Type B pancreatic cell (in vitro differentiated cells): ENCODE measurements at regions not wholly inside any gene's neighbourhood (a gene's known extent, or its start where the extent isn't known, plus 50 kb on each side); places are given as distances from the start of the nearest gene placed in this dataset.

Experiments
- DNase-seq: peaks from one replicate; pipeline ENCODE4 v3.0.0; 2021; ENCODE audit warnings: mixed read lengths; ENCODE audit not compliant: unreplicated experiment; ENCODE audit errors: extremely low spot score
- H3K27ac Mint-ChIP-seq: 2 replicates; pipeline ENCODE4 v1.8.0; 2021; ENCODE audit warnings: mild to moderate bottlenecking, mixed read lengths
- H3K27me3 Mint-ChIP-seq: 2 replicates; pipeline ENCODE4 v1.8.0; 2021; ENCODE audit warnings: mixed read lengths
- H3K36me3 Mint-ChIP-seq: 2 replicates; pipeline ENCODE4 v1.8.0; 2021; ENCODE audit warnings: mixed read lengths
- H3K4me1 Mint-ChIP-seq: one replicate; pipeline ENCODE4 v1.8.0; 2021; ENCODE audit warnings: mixed read lengths; ENCODE audit not compliant: unreplicated experiment
- H3K4me3 Mint-ChIP-seq: 2 replicates; pipeline ENCODE4 v1.8.0; 2021; ENCODE audit warnings: mild to moderate bottlenecking, mixed read lengths
- H3K9me3 Mint-ChIP-seq: 2 replicates; pipeline ENCODE4 v1.8.0; 2021; ENCODE audit warnings: mixed read lengths
- CTCF ChIP-seq: fragments of 200-600 bp; sonication (generic); conservative IDR thresholded peaks from 2 replicates; pipeline ENCODE4 v1.5.0; 2021; ENCODE audit warnings: antibody characterized with exemption, mild to moderate bottlenecking

DNA sequence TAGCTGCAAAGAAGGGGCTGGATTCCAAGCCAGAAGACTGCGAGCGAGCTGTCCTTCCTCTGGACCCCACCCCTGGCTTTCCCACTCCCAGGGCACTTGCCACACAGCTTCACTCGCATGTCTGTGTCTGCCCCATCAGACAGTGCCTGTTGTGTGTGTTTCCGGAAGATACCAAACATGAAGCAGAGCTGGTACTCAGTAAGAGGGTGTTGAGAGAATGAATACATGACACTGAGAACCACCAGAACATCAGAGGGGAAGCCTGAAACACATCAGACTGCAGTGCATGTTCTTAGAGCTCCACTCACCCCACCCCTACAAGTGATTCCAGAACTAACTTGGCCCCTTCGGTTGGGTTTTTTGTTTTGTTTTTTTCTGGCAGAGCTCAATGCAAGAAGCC is 181.5 kb downstream of the TTC32 start:
- Mint-ChIP-seq H3K9me3 (no peaks in the 10 kb centered on the region), H3K36me3 (no peaks in the 10 kb centered on the region), H3K4me3 (no peak overlapping the region), H3K4me1 (peaks cover 6% of the 10 kb centered on the region), H3K27ac (no peak overlapping the region), H3K27me3 (peaks cover 6% of the 10 kb centered on the region)
- TF ChIP-seq CTCF: no peak
- DNase-seq: no peak

GRCh38 chr2:19719540-19719939 is 182.2 kb downstream of the TTC32 start:
- Mint-ChIP-seq H3K36me3 (no peaks in the 10 kb centered on the region), H3K4me1 (peaks cover 6% of the 10 kb centered on the region), H3K27me3 (peaks cover 6% of the 10 kb centered on the region), H3K27ac (no peak overlapping the region), H3K9me3 (no peaks in the 10 kb centered on the region), H3K4me3 (no peak overlapping the region)
- TF ChIP-seq CTCF: no peak
- no peak for DNase-seq

- TF ChIP-seq CTCF: no peak
- H3K4me3 Mint-ChIP-seq: no peak overlapping the region
- no peak overlapping the region for H3K27ac Mint-ChIP-seq
- H3K27me3 Mint-ChIP-seq: peaks cover 10% of the 10 kb centered on the region
- H3K4me1 Mint-ChIP-seq: peaks cover 6% of the 10 kb centered on the region
- no peaks in the 10 kb centered on the region for H3K9me3 Mint-ChIP-seq
- DNase-seq: no peak
- H3K36me3 Mint-ChIP-seq: peaks cover 3% of the 10 kb centered on the region
Measured at GRCh38 chr2:19717446-19717845, 184.3 kb downstream of the TTC32 start.

- DNase-seq: no peak
- Mint-ChIP-seq H3K4me1 (peaks cover 14% of the 10 kb centered on the region), H3K27me3 (peaks cover 10% of the 10 kb centered on the region), H3K9me3 (peaks cover 8% of the 10 kb centered on the region), H3K27ac (no peak overlapping the region), H3K36me3 (peaks cover 7% of the 10 kb centered on the region), H3K4me3 (no peak overlapping the region)
- TF ChIP-seq CTCF: no peak
Measured at GRCh38 chr2:19714926-19715325, 186.9 kb downstream of the TTC32 start.

GRCh38 chr2:19712850-19713249 is 188.9 kb downstream of the TTC32 start:
- no peak overlapping the region for H3K4me3 Mint-ChIP-seq
- no peak for TF ChIP-seq CTCF
- peaks cover 8% of the 10 kb centered on the region for H3K9me3 Mint-ChIP-seq
- H3K27ac Mint-ChIP-seq: no peak overlapping the region
- peaks cover 14% of the 10 kb centered on the region for H3K4me1 Mint-ChIP-seq
- peaks cover 7% of the 10 kb centered on the region for H3K27me3 Mint-ChIP-seq
- DNase-seq: no peak
- H3K36me3 Mint-ChIP-seq: peaks cover 7% of the 10 kb centered on the region
